Astrocyte (in vitro differentiated cells and primary cell): ENCODE measurements at regions not wholly inside any gene's neighbourhood (a gene's known extent, or its start where the extent isn't known, plus 50 kb on each side); places are given as distances from the start of the nearest gene placed in this dataset.

Experiments
- DNase-seq: peaks from one replicate; pipeline ENCODE4 v3.0.0-alpha.2; 2010; ENCODE audit warnings: low read depth
- FAIRE-seq: peaks from 2 replicates; lab custom pipeline; 2011; peaks lifted over from hg19 to GRCh38; lab: Jason Lieb, UNC
- H2AFZ ChIP-seq: 2 replicates; pipeline ENCODE4 v1.6.0; 2012; ENCODE audit warnings: low read depth, low read length, inconsistent platforms
- H3K27ac ChIP-seq: 2 replicates; pipeline ENCODE4 v1.5.1; 2011; ENCODE audit warnings: low read depth, low read length, inconsistent platforms
- H3K27me3 ChIP-seq: 2 replicates; pipeline ENCODE4 v1.6.0; 2011; ENCODE audit warnings: low read length, inconsistent platforms; ENCODE audit not compliant: insufficient read depth
- H3K36me3 ChIP-seq: 2 replicates; pipeline ENCODE4 v1.5.1; 2011; ENCODE audit warnings: low read length, inconsistent platforms; ENCODE audit not compliant: insufficient read depth
- H3K4me1 ChIP-seq: 2 replicates; pipeline ENCODE4 v1.5.1; 2011; ENCODE audit warnings: low read length, inconsistent platforms; ENCODE audit not compliant: insufficient read depth
- H3K4me2 ChIP-seq: 2 replicates; pipeline ENCODE4 v1.6.0; 2012; ENCODE audit warnings: low read length, inconsistent platforms
- H3K4me3 ChIP-seq: 2 replicates; pipeline ENCODE4 v1.5.1; 2011; ENCODE audit warnings: low read depth, mild to moderate bottlenecking, low read length, inconsistent platforms; ENCODE audit not compliant: insufficient read depth
- H3K79me2 ChIP-seq: 2 replicates; pipeline ENCODE4 v1.6.0; 2012; ENCODE audit warnings: mild to moderate bottlenecking, low read length, inconsistent platforms; ENCODE audit not compliant: insufficient read depth
- H3K9ac ChIP-seq: 2 replicates; pipeline ENCODE4 v1.6.0; 2012; ENCODE audit warnings: mild to moderate bottlenecking, low read length, inconsistent platforms
- H3K9me3 ChIP-seq: 2 replicates; pipeline ENCODE4 v1.5.1; 2012; ENCODE audit warnings: low read depth, mild to moderate bottlenecking, low read length, inconsistent platforms; ENCODE audit not compliant: insufficient read depth
- H4K20me1 ChIP-seq: 2 replicates; pipeline ENCODE4 v1.6.0; 2012; ENCODE audit warnings: low read length, inconsistent platforms; ENCODE audit not compliant: insufficient read depth
- H3K27ac Mint-ChIP-seq: one replicate; pipeline ENCODE4 v1.8.0; 2021; ENCODE audit warnings: mild to moderate bottlenecking, mixed read lengths; ENCODE audit not compliant: unreplicated experiment
- H3K27me3 Mint-ChIP-seq: one replicate; pipeline ENCODE4 v1.8.0; 2021; ENCODE audit warnings: low read depth, mixed read lengths; ENCODE audit not compliant: unreplicated experiment
- H3K36me3 Mint-ChIP-seq: one replicate; pipeline ENCODE4 v1.8.0; 2021; ENCODE audit warnings: low read depth, mixed read lengths; ENCODE audit not compliant: unreplicated experiment
- H3K4me1 Mint-ChIP-seq: one replicate; pipeline ENCODE4 v1.8.0; 2021; ENCODE audit warnings: low read depth, mixed read lengths; ENCODE audit not compliant: unreplicated experiment
- H3K4me3 Mint-ChIP-seq: one replicate; pipeline ENCODE4 v1.8.0; 2021; ENCODE audit warnings: mild to moderate bottlenecking, moderate library complexity, mixed read lengths; ENCODE audit not compliant: unreplicated experiment
- H3K9me3 Mint-ChIP-seq: one replicate; pipeline ENCODE4 v1.8.0; 2021; ENCODE audit warnings: mild to moderate bottlenecking, mixed read lengths; ENCODE audit not compliant: unreplicated experiment
- CTCF ChIP-seq: IDR thresholded peaks from 2 replicates; pipeline ENCODE4 v1.5.1; 2011; ENCODE audit warnings: low read depth, mild to moderate bottlenecking, inconsistent platforms, low read length, moderate library complexity; ENCODE audit not compliant: insufficient read depth
- EZH2 ChIP-seq: IDR thresholded peaks from 2 replicates; pipeline ENCODE4 v1.6.1; 2012; ENCODE audit warnings: mild to moderate bottlenecking, low read length, inconsistent platforms; ENCODE audit not compliant: insufficient read depth

GRCh38 chr2:215521031-215521430, 85.2 kb upstream of the FN1 start:
- Histone ChIP-seq H3K4me1 (no peaks in the 10 kb centered on the region), H3K36me3 (no peaks in the 10 kb centered on the region), H3K4me3 (no peak overlapping the region), H3K79me2 (no peaks in the 10 kb centered on the region), H3K9me3 (peaks cover 2% of the 10 kb centered on the region), H4K20me1 (no peaks in the 10 kb centered on the region), H2AFZ (no peak overlapping the region), H3K27me3 (no peaks in the 10 kb centered on the region), H3K9ac (no peak overlapping the region), H3K27ac (no peak overlapping the region), H3K4me2 (no peak overlapping the region)
- Mint-ChIP-seq H3K27ac (no peak overlapping the region), H3K27me3 (no peaks in the 10 kb centered on the region), H3K4me3 (no peak overlapping the region), H3K36me3 (no peaks in the 10 kb centered on the region), H3K4me1 (no peaks in the 10 kb centered on the region), H3K9me3 (no peaks in the 10 kb centered on the region)
- FAIRE-seq (no peak), DNase-seq (no peak)
- TF ChIP-seq CTCF (no peak), EZH2 (no peak)

DNA sequence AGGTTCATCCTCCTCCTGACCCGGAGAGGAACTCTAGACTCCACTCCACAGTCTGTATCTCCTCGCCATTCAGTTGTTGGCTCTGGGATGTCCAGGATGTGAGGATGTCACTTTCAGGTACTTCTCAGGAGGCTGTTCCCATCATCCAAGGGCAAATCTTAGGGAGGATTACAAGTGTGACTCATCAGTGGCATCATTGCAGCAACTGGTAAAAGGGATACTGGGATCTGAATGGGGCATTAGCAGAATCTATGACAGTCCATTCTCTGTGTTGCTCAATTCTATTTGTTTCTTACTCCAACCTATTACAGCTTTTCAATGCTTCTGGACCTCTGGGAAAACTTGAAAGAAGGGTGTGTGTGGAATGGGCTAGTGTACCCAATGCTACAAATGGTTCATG, 81.5 kb upstream of the FN1 start:
- no peak for FAIRE-seq
- no peaks in the 10 kb centered on the region for H3K27me3 Mint-ChIP-seq
- H4K20me1 ChIP-seq: no peaks in the 10 kb centered on the region

More for the DNA sequence above, 81.5 kb upstream of the FN1 start:
- Mint-ChIP-seq H3K36me3 (no peaks in the 10 kb centered on the region), H3K9me3 (no peaks in the 10 kb centered on the region), H3K4me3 (no peak overlapping the region), H3K4me1 (no peaks in the 10 kb centered on the region), H3K27ac (no peak overlapping the region)
- Histone ChIP-seq H3K9ac (no peak overlapping the region), H3K27me3 (no peaks in the 10 kb centered on the region), H3K9me3 (no peaks in the 10 kb centered on the region), H2AFZ (no peak overlapping the region), H3K27ac (no peak overlapping the region), H3K4me2 (no peak overlapping the region), H3K4me3 (no peak overlapping the region), H3K36me3 (no peaks in the 10 kb centered on the region), H3K4me1 (no peaks in the 10 kb centered on the region), H3K79me2 (no peaks in the 10 kb centered on the region)
- no peak for DNase-seq
- TF ChIP-seq EZH2 (no peak), CTCF (no peak)
